ENCODE measurements at regions not wholly inside any gene's neighbourhood (a gene's known extent, or its start where the extent isn't known, plus 50 kb on each side); places are given as distances from the start of the nearest gene placed in this dataset.

DNA sequence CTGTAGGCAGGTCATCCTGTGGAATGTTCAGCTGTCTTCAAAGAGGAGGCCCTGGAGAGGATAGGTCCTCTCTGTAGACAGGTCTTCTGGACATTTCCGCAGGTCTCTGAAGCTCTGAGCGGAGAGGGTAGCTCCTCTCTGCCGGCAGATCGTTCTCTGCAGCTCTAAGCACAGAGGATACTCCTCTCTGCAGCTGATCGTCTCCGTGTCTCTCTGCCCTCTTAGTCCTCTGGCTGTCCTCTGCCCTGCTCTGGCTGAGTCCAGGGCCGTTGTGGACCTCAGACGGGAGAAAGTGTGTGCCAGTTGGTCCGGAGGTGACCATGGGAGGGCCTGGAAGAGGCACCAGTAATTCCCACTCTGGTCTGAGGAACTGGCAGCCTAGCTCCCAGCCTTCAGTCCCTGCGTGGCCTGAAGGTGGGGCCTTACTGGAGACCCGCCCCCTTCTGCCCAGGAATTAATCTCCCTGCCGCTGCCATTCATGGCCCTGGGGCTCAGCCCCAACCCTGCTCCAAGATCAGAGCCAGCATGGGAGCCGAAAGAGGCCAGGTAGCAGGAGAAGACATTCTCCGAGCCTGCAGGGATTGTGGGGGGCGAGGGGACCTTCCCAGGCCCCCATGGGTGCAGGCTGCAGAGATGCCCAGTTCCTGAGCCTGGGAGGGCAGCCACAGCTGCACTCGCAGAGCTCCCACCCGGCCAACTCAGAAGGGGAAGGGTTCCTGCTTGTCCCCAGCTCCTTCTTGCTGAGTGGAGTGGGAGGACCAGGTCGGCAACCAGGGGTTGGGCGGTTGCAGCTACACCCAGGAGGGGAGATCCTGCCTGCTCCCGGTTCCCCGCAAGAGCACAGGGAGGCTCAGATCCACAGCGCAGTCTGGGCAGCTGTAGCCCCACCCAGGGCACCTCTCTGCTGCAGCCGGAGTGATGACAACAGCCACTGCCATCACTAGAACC, 488.7 kb downstream of the RSL24D1 start:
- TF ChIP-seq, protein P1, sequence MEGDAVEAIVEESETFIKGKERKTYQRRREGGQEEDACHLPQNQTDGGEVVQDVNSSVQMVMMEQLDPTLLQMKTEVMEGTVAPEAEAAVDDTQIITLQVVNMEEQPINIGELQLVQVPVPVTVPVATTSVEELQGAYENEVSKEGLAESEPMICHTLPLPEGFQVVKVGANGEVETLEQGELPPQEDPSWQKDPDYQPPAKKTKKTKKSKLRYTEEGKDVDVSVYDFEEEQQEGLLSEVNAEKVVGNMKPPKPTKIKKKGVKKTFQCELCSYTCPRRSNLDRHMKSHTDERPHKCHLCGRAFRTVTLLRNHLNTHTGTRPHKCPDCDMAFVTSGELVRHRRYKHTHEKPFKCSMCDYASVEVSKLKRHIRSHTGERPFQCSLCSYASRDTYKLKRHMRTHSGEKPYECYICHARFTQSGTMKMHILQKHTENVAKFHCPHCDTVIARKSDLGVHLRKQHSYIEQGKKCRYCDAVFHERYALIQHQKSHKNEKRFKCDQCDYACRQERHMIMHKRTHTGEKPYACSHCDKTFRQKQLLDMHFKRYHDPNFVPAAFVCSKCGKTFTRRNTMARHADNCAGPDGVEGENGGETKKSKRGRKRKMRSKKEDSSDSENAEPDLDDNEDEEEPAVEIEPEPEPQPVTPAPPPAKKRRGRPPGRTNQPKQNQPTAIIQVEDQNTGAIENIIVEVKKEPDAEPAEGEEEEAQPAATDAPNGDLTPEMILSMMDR (IDR thresholded peaks at IDR 0.05): no peak
- H3K9me3 ChIP-seq (replicated peaks in 1 of 2; ENCODE audit: control insufficient read depth in 1 of 2, insufficient read depth in 1 of 2, low read length in 2 of 2): peaks cover 0 to 9% of the 10 kb centered on the region in 2 donors
- no peak overlapping the region for H3K4me2 ChIP-seq (replicated peaks; ENCODE audit: extremely low read depth, low read length, poor library complexity, severe bottlenecking)
- Mint-ChIP-seq H3K27me3 (ENCODE audit: low read depth in 3 of 3) (no peaks in the 10 kb centered on the region), H3K9me3 (peaks cover 0 to 10% (median 0%) of the 10 kb centered on the region in 7 donors), H3K27ac (peak overlapping the region in 1 of 7 donors; percentile 2), H3K4me1 (no peaks in the 10 kb centered on the region), H3K36me3 (no peaks in the 10 kb centered on the region), H3K4me3 (no peak overlapping the region)
- no peak overlapping the region for H3K4me3 ChIP-seq (replicated peaks in 1 of 3; ENCODE audit: low read depth in 2 of 3, low read length in 3 of 3)
- 94% methylated on average over 22 of the region's 23 CpGs for WGBS (ENCODE audit: insufficient coverage)
- no peaks in the 10 kb centered on the region for H3K4me1 ChIP-seq (ENCODE audit: control insufficient read depth in 1 of 2, insufficient read depth in 2 of 2, low read length in 2 of 2)
- intact Hi-C loops (cut with micrococcal nuclease): no loop called here
- no peak overlapping the region for H3K9ac ChIP-seq (ENCODE audit: insufficient read depth, low read length, poor library complexity, severe bottlenecking)
- H4K20me1 ChIP-seq (ENCODE audit: insufficient read depth, low read length): no peaks in the 10 kb centered on the region
- no peaks in the 10 kb centered on the region for H3K36me3 ChIP-seq (replicated peaks in 1 of 2; ENCODE audit: control insufficient read depth in 1 of 2, insufficient read depth in 2 of 2, low read length in 2 of 2)
- no peak for DNase-seq
- no peaks in the 10 kb centered on the region for H3K79me2 ChIP-seq (ENCODE audit: insufficient read depth, low read length)
- H3K27me3 ChIP-seq (ENCODE audit: control insufficient read depth in 2 of 2, insufficient read depth in 2 of 2, low read length in 2 of 2): no peaks in the 10 kb centered on the region
- H2AFZ ChIP-seq (ENCODE audit: insufficient read depth, low read depth, low read length, poor library complexity, severe bottlenecking): no peak overlapping the region
- H3K27ac ChIP-seq (ENCODE audit: low read depth in 1 of 2, low read length in 2 of 2): no peak overlapping the region

DNA sequence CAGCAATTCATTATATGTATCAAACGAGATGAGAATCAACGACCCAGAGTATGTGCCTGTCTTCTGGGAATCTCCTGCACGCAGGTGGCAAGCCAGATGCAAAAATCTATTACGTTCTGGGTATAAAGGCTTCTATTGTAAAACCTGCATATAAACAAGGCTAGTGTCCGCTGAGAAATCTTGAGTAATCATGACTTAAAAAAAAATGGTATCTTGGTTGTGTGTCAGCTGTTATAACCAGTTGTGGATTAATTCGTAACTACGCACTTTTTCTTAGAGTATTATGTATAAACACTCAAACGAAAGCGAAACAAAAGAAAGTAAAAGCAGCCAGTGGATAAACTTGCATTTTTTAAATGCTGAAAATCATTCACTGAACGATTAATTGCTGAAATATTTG, 509.1 kb downstream of the RSL24D1 start:
- intact Hi-C loops (cut with micrococcal nuclease): no loop called here
- no peak overlapping the region for H3K9ac ChIP-seq (ENCODE audit: insufficient read depth, low read length, poor library complexity, severe bottlenecking)
- H3K36me3 Mint-ChIP-seq: no peaks in the 10 kb centered on the region
- no peak overlapping the region for H3K27ac ChIP-seq (ENCODE audit: low read depth in 1 of 2, low read length in 2 of 2)
- no peaks in the 10 kb centered on the region for H3K79me2 ChIP-seq (ENCODE audit: insufficient read depth, low read length)
- no peak for DNase-seq
- H3K4me1 ChIP-seq (ENCODE audit: control insufficient read depth in 1 of 2, insufficient read depth in 2 of 2, low read length in 2 of 2): no peaks in the 10 kb centered on the region
- TF ChIP-seq, protein P1 (IDR thresholded peaks at IDR 0.05): no peak
- H3K27me3 ChIP-seq (ENCODE audit: control insufficient read depth in 2 of 2, insufficient read depth in 2 of 2, low read length in 2 of 2): no peaks in the 10 kb centered on the region
- no peak overlapping the region for H3K4me2 ChIP-seq (replicated peaks; ENCODE audit: extremely low read depth, low read length, poor library complexity, severe bottlenecking)
- no peaks in the 10 kb centered on the region for H3K36me3 ChIP-seq (replicated peaks in 1 of 2; ENCODE audit: control insufficient read depth in 1 of 2, insufficient read depth in 2 of 2, low read length in 2 of 2)
- no peak overlapping the region for H2AFZ ChIP-seq (ENCODE audit: insufficient read depth, low read depth, low read length, poor library complexity, severe bottlenecking)
- 96% methylated on average over 3 of the region's 10 CpGs for WGBS (ENCODE audit: insufficient coverage)
- H3K27ac Mint-ChIP-seq: no peak overlapping the region
- H3K4me3 ChIP-seq (replicated peaks in 1 of 3; ENCODE audit: low read depth in 2 of 3, low read length in 3 of 3): no peak overlapping the region
- H3K27me3 Mint-ChIP-seq (ENCODE audit: low read depth in 3 of 3): peaks cover 0 to 2% (median 0%) of the 10 kb centered on the region in 3 donors
- no peaks in the 10 kb centered on the region for H3K9me3 ChIP-seq (replicated peaks in 1 of 2; ENCODE audit: control insufficient read depth in 1 of 2, insufficient read depth in 1 of 2, low read length in 2 of 2)
- H3K9me3 Mint-ChIP-seq: peaks cover 0 to 10% (median 5%) of the 10 kb centered on the region in 7 donors
- no peak overlapping the region for H3K4me3 Mint-ChIP-seq
- no peaks in the 10 kb centered on the region for H3K4me1 Mint-ChIP-seq
- no peaks in the 10 kb centered on the region for H4K20me1 ChIP-seq (ENCODE audit: insufficient read depth, low read length)
